HepG2 (cell line): ENCODE measurements at regions not wholly inside any gene's neighbourhood (a gene's known extent, or its start where the extent isn't known, plus 50 kb on each side); places are given as distances from the start of the nearest gene placed in this dataset.

ENCODE experiments used
- ATAC-seq: fragments of 200-7000 bp; cut with Tn5 transposase; 3 replicates; pipeline ENCODE4 v1.9.1; 2020; ENCODE audit warnings: mild to moderate bottlenecking, moderate library complexity
- BruUV-seq: library from RNA; stranded (reverse); fragments of 400-500 nt; replicated peaks from 2 replicates; lab custom pipeline; 2021; lab: Mats Ljungman, UMichigan
- CTCF ChIA-PET: fragments of 300-600 bp; formaldehyde crosslinking; extraction: SDS; loops from one replicate; lab custom pipeline; 2021; ENCODE audit warnings: low total read pairs, inconsistent platforms, low intra/inter-chr PET ratio; lab: Yijun Ruan, JAX
- POLR2A ChIA-PET: fragments of 350-600 bp; sonication (Branson Sonifier 250); formaldehyde crosslinking; loops from one replicate; lab custom pipeline; 2020; ENCODE audit warnings: antibody characterized with exemption, inconsistent platforms; lab: Yijun Ruan, JAX
- DNase-seq: peaks from one replicate; pipeline ENCODE4 v3.0.0-alpha.2; 2015; ENCODE audit warnings: low spot score
- FAIRE-seq: peaks from 3 replicates; lab custom pipeline; 2011; peaks lifted over from hg19 to GRCh38; lab: Jason Lieb, UNC
- H2AFZ ChIP-seq: one replicate; pipeline ENCODE4 v1.6.1; 2011; ENCODE audit warnings: low read length, inconsistent platforms
- H3K27ac ChIP-seq: fragments of 300-600 bp; 3 replicates; pipeline ENCODE4 v1.8.0; 2011; ENCODE audit warnings: mixed run types, mild to moderate bottlenecking, mixed read lengths, low read length, inconsistent platforms; ENCODE audit not compliant: insufficient read depth; ENCODE audit errors: extremely low read length
- H3K27me3 ChIP-seq, 2 experiments: fragments of 200-600 bp in 1 of 2; 2 replicates in 1 of 2; 3 replicates in 1 of 2; pipeline versions ENCODE4 v1.6.0 to v1.8.0; 2011; ENCODE audit warnings: low read length in 2 of 2, mild to moderate bottlenecking in 2 of 2, moderate library complexity in 2 of 2, inconsistent platforms in 1 of 2; ENCODE audit not compliant: insufficient read depth in 2 of 2, control insufficient read depth in 1 of 2
- H3K36me3 ChIP-seq, 2 experiments: fragments of 200-600 bp in 1 of 2; replicated peaks in 1 of 2; 2 replicates in 1 of 2; 3 replicates in 1 of 2; pipeline versions ENCODE4 v1.5.1 to v1.8.0; 2011; ENCODE audit warnings: low read length in 2 of 2, inconsistent platforms in 1 of 2; ENCODE audit not compliant: insufficient read depth in 2 of 2, control insufficient read depth in 1 of 2
- H3K4me1 ChIP-seq: 2 replicates; pipeline ENCODE4 v1.5.1; 2012; ENCODE audit warnings: low read length, inconsistent platforms; ENCODE audit not compliant: insufficient read depth
- H3K4me2 ChIP-seq: 2 replicates; pipeline ENCODE4 v1.6.0; 2011; ENCODE audit warnings: low read depth, low read length, inconsistent platforms
- H3K4me3 ChIP-seq, 3 experiments: fragments of 200-600 bp in 1 of 3; sonication (generic), shearing (Covaris generic) in 1 of 3; replicated peaks in 1 of 3; 2 replicates each; pipeline ENCODE4 v1.5.1; 2011 to 2016; ENCODE audit warnings: low read length in 3 of 3, inconsistent platforms in 2 of 3, low read depth in 2 of 3, mild to moderate bottlenecking in 2 of 3, control low read depth in 1 of 3, mixed read lengths in 1 of 3; ENCODE audit not compliant: insufficient read depth in 1 of 3
- H3K79me2 ChIP-seq: one replicate; pipeline ENCODE4 v1.6.1; 2011; ENCODE audit warnings: low read length, inconsistent platforms; ENCODE audit not compliant: insufficient read depth
- H3K9ac ChIP-seq: 2 replicates; pipeline ENCODE4 v1.6.0; 2011; ENCODE audit warnings: mild to moderate bottlenecking, low read depth, low read length, inconsistent platforms; ENCODE audit not compliant: insufficient read depth
- H3K9me3 ChIP-seq: 2 replicates; pipeline ENCODE4 v1.5.1; 2012; ENCODE audit warnings: mild to moderate bottlenecking, low read length
- H4K20me1 ChIP-seq: 2 replicates; pipeline ENCODE4 v1.6.0; 2011; ENCODE audit warnings: inconsistent platforms, mild to moderate bottlenecking, low read length, moderate library complexity; ENCODE audit not compliant: insufficient read depth
- HNRNPK ChIP-seq: fragments of 200-400 bp; formaldehyde crosslinking; IDR thresholded peaks from 2 replicates; pipeline ENCODE4 v1.6.1; 2018; ENCODE audit warnings: low read length, low read depth, moderate library complexity, mild to moderate bottlenecking; ENCODE audit not compliant: poor library complexity, severe bottlenecking
- MNT ChIP-seq: fragments of 450-650 bp; IDR thresholded peaks from 2 replicates; pipeline ENCODE4 v1.6.1; 2016
- SMAD9 ChIP-seq: sonication (generic); formaldehyde crosslinking; IDR thresholded peaks from 2 replicates; pipeline ENCODE4 v1.5.1; 2020; ENCODE audit warnings: mild to moderate bottlenecking, missing genetic modification reagents
- ZNF33A ChIP-seq: sonication (generic); formaldehyde crosslinking; IDR thresholded peaks from 2 replicates; pipeline ENCODE4 v1.5.1; 2020; ENCODE audit warnings: missing genetic modification reagents, mild to moderate bottlenecking, moderate library complexity, borderline replicate concordance
- WGBS: methylation state at CpG from one replicate; pipeline ENCODE4 v1.1.6; 2017; ENCODE audit warnings: low lambda C conversion rate; 5-methylcytosine and 5-hydroxymethylcytosine counted together
- in situ Hi-C: cut with HindIII; loops from 2 replicates; pipeline ENCODE4 v1.10.0; 2017; ENCODE audit warnings: low pct_unique_long_range_greater_than_20kb; ENCODE audit not compliant: extremely low pct_ligation_motif_present
- intact Hi-C: fragments of 100-400 bp; cut with micrococcal nuclease; formaldehyde crosslinking; loops from one replicate; pipeline ENCODE4 v1.10.0; 2022; ENCODE audit not compliant: unreplicated experiment
- TF ChIP-seq, protein P1 (sequence below): sonication (generic); formaldehyde crosslinking; IDR thresholded peaks from 2 replicates; pipeline ENCODE4 v1.5.1; 2020; ENCODE audit warnings: mild to moderate bottlenecking, missing genetic modification reagents, moderate library complexity

GRCh38 chr5:17431272-17432050 is 66.6 kb upstream of the TAF11L2 start:
- POLR2A ChIA-PET = no interaction called here

More at GRCh38 chr5:17431272-17432050, 66.6 kb upstream of the TAF11L2 start:
- Histone ChIP-seq H3K4me2 (no peak overlapping the region), H3K9ac (no peak overlapping the region), H3K27ac (no peak overlapping the region), H3K27me3 (peaks cover 0 to 6% of the 10 kb centered on the region in 2 experiments; a peak in 2 of 5 replicates), H4K20me1 (no peaks in the 10 kb centered on the region), H3K36me3 (no peaks in the 10 kb centered on the region), H3K9me3 (no peaks in the 10 kb centered on the region), H3K79me2 (no peaks in the 10 kb centered on the region), H3K4me3 (no peak overlapping the region), H2AFZ (no peak overlapping the region), H3K4me1 (no peaks in the 10 kb centered on the region)
- intact Hi-C loops (no loop called here), in situ Hi-C loops (no loop called here)
- no peak for DNase-seq
- TF ChIP-seq MNT = no peak
- peak; percentile 97 for TF ChIP-seq HNRNPK
- no peak for TF ChIP-seq SMAD9
- TF ChIP-seq ZNF33A (CRISPR knock-in tag) = no peak
- TF ChIP-seq, protein P1, sequence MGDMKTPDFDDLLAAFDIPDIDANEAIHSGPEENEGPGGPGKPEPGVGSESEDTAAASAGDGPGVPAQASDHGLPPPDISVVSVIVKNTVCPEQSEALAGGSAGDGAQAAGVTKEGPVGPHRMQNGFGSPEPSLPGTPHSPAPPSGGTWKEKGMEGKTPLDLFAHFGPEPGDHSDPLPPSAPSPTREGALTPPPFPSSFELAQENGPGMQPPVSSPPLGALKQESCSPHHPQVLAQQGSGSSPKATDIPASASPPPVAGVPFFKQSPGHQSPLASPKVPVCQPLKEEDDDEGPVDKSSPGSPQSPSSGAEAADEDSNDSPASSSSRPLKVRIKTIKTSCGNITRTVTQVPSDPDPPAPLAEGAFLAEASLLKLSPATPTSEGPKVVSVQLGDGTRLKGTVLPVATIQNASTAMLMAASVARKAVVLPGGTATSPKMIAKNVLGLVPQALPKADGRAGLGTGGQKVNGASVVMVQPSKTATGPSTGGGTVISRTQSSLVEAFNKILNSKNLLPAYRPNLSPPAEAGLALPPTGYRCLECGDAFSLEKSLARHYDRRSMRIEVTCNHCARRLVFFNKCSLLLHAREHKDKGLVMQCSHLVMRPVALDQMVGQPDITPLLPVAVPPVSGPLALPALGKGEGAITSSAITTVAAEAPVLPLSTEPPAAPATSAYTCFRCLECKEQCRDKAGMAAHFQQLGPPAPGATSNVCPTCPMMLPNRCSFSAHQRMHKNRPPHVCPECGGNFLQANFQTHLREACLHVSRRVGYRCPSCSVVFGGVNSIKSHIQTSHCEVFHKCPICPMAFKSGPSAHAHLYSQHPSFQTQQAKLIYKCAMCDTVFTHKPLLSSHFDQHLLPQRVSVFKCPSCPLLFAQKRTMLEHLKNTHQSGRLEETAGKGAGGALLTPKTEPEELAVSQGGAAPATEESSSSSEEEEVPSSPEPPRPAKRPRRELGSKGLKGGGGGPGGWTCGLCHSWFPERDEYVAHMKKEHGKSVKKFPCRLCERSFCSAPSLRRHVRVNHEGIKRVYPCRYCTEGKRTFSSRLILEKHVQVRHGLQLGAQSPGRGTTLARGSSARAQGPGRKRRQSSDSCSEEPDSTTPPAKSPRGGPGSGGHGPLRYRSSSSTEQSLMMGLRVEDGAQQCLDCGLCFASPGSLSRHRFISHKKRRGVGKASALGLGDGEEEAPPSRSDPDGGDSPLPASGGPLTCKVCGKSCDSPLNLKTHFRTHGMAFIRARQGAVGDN = no peak
- ATAC-seq = no peak
- BruUV-seq = no TSS peak
- CTCF ChIA-PET = no interaction called here
- WGBS = 14% methylated on average over 8 of the region's 8 CpGs
- no peak for FAIRE-seq
